ENCODE measurements at regions not wholly inside any gene's neighbourhood (a gene's known extent, or its start where the extent isn't known, plus 50 kb on each side); places are given as distances from the start of the nearest gene placed in this dataset.

DNA sequence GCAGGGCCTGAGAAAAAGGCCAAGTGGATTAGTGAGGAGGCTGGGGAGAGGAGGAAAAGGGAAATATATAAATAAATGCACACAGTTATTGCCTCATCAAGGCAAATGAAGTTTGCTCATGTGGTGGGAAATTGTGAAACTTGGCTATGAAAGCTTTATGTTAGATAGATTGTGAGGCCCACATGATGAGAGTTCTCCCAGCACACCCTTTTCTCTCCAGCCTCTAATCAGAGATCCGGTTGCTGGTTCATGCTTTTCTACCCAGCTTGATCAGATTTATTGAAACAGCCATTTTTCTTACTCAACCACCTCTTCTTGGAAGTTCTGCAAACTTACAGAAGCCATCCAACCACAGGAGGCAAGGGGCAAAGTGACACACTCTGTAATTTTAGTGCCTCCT lies 125.8 kb upstream of the KLF4 start:
- DNase-seq (ENCODE audit: low spot score): no peak

GRCh38 chr9:107614765-107615164 lies 125.2 kb upstream of the KLF4 start:
- DNase-seq (ENCODE audit: low spot score): no peak

DNA sequence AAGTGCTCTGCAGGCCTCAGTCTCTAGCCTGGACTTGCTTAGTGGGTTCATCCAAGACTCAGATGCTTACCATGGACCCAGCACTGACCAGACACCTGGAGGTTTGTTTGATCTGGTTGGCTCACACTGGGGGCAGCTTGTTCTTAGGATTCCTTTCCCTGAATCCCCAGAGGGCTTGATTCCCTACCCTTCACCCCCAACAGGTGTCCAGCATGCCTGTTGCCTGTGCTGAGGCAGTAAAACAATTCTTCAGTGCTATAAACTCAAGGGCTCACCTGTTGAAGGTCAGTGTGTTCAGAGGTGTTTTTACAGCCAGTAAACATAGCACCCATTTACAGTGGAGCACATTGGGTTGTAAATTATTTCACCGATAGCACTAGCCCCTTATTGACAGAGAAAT lies 123.8 kb upstream of the KLF4 start:
- no peak for DNase-seq (ENCODE audit: low spot score)

- no peak for DNase-seq (ENCODE audit: low spot score)
These were observed 122.6 kb upstream of the KLF4 start for GRCh38 chr9:107612136-107612535.

- DNase-seq (ENCODE audit: low spot score): no peak
These were observed 120.0 kb upstream of the KLF4 start for GRCh38 chr9:107609547-107609946.

DNA sequence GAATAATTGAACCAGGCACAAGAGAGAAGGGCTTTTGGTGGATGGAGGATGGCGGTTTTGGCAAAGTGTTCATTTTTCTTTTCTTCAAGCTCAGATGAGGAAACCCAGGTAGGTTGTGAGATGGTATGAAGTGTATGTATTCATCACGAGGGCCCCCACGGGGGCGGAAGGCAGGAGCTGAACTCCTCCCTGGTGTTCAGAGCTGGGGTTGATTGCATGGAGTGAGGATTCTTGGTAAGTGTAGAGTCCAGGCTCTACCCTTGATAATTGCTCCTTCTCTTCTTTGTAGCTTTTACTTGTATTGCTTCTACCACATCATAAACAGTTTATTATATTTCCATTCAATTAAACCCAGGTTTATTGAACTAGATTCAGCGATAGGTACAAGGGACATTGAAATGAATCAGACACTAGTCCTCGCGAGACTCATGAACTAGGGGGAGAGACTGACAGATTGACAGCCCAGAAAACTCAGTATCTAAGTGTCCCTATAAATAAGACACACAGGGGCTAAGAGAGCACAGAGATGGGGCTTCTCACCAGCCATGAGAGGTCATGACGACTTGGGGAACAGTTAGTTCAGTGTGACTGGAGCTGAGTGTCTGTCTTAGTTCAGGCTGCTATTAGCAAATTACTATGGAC lies 116.7 kb upstream of the KLF4 start:
- DNase-seq (ENCODE audit: low spot score): no peak

GRCh38 chr9:107605041-107605440 lies 115.5 kb upstream of the KLF4 start:
- DNase-seq (ENCODE audit: low spot score): no peak

DNA sequence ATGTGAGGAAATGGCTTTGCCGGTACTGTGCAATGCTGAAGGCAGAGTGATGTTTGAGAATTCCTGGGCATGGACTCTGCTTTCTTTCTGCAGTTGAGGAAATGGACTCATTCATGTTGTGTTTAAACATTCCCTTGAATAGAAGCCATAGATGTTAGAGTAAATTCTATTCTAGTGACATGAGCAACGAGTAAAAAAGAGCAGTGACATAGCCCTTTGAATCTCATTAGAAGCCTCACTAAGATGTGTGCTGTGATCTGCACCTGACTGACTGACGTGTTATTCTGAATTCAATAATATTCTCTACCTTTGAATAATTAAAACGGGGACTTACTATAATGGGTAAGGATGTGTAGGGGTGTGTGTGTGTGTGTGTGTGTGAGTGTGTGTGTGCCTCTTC lies 113.7 kb upstream of the KLF4 start:
- no peak for DNase-seq (ENCODE audit: low spot score)

GRCh38 chr9:107600060-107600573 lies 110.5 kb upstream of the KLF4 start:
- no peak for DNase-seq (ENCODE audit: low spot score)

DNA sequence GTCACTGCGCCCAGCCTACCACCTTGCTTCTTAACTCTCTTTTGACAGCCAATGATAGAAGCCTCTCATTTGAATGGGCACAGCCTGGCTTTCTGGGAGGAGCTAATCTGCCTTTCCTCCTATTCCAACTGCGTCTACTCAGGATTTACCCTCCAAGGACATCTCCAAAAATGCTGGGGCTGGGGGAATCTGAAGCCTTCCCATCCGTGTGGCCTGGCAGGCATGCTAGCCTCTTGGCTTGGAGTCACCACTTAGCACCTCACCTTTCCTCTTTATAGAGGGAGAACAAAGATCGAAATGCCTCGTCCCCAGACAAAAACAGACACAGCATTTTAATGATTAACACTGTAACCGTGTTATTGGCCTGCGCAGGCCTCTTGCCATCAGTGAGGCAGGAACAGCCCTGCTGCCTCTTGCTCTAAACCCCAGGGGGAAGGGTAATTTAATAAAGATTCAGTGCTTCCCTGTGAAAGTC lies 108.2 kb upstream of the KLF4 start:
- no peak for DNase-seq (ENCODE audit: low spot score)

DNA sequence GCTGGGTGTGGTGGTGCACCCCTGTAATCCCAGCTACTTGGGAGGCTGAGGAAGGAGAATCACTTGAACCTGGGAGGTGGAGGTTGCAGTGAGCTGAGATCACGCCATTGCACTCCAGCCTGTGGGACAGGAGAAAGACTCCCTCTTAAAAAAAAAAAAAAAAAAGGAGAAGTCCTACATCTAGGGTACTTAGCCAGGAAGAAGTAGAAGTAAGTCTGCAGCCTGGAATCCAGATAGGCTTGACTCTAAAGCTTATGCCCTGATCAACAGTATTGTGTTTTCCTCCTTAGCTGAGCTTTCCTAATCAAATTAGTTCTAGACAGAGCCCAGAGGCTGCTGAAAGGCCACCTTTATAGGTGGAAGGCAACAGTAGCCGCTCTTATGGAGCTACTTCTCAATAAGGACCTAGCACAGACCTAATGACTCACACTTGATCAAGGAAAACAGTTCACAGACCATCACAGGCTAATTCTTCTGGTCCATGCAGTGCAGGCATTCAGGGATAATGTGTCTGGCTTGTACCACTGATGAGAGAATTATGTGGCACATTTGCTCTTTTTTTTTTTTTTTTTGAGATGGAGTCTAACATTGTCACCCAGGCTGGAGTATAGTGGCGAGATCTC lies 105.5 kb upstream of the KLF4 start:
- no peak for DNase-seq (ENCODE audit: low spot score)

- no peak for DNase-seq (ENCODE audit: low spot score)
These were observed 103.8 kb upstream of the KLF4 start for GRCh38 chr9:107593224-107593870.

GRCh38 chr9:107592424-107592823 lies 102.9 kb upstream of the KLF4 start:
- no peak for DNase-seq (ENCODE audit: low spot score)

GRCh38 chr9:107591781-107592180 lies 102.2 kb upstream of the KLF4 start:
- no peak for DNase-seq (ENCODE audit: low spot score)

DNA sequence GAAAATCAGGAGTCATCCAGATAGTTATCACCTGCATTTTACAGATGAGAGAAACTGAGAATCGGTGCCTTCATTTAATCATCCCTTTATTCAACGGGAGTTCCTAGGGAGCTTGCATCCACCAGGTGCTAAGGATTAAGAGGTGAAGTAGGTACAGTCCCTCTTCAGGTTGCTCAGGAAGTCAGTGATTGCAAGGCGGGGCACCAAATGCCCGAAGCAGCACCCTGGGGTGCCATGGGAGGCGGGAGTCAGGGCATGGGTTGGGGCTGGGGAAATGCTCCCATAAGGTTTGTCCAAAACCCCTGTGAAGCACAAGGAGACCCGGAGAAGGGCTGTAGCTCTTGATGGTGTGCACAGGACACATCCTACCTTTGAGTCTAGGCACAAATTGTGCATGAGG lies 98.8 kb upstream of the KLF4 start:
- no peak for DNase-seq (ENCODE audit: low spot score)

DNA sequence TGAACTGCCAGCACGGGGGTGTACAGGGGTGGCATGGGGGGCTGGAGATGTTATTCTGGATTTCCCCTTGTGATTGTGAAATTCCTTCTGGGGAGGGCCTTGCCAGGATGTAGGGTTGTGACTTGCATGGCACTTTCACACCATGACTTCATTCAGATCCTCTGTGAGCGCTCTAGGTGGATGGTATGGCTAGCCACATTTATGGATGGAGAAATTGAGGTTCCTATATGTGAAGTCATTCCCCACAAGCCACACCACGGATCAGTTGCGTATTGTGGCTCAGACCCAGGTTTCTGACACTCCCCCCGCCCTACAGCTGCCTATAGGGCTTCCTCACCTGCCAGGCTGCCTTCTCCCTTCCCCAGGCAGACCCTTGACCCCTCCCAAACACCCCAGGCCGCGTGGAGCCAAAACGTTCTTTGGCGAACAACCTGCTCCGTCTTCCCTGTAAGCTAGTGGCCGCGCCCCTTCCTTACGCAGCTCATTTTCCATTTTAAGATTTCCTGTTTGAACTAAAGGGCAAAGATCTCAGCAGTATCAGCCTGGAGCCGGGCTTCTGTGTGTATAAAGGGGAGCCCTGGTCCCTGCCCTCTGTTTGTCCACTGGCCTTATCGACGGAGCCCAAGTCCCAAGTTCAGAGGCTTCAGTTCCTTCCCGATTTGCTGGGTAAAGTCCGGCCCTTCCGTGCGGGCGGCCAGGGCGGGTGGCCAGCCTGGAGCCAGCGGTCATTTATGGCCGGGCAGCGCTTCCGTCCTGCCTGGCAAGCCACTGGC lies 97.8 kb upstream of the KLF4 start:
- no peak for DNase-seq (ENCODE audit: low spot score)

- DNase-seq (ENCODE audit: low spot score): no peak
These were observed 96.9 kb upstream of the KLF4 start for GRCh38 chr9:107586493-107586892.

- DNase-seq (ENCODE audit: low spot score): no peak
These were observed 95.9 kb upstream of the KLF4 start for GRCh38 chr9:107585465-107585864.

DNA sequence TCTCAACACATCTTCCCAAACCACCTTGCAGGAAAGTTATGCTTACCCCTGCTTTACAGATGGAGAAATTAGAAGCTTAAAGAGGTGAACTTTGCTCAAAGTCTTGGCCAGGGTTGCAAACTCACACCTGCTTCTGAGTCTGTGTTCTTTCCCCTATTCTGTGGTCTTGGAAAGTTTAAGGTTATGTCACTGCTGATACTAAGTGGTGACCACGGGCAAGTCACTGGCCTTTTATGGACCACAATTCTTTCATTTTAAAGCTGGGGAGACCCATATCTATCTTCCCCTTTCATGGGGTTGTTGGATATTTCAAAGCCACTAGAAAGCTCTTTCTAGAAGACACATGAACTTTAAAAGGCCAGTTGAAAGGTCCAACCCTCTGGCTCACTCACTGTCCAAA lies 95.4 kb upstream of the KLF4 start:
- no peak for DNase-seq (ENCODE audit: low spot score)

GRCh38 chr9:107584186-107584585 lies 94.6 kb upstream of the KLF4 start:
- DNase-seq (ENCODE audit: low spot score): no peak

GRCh38 chr9:107577140-107577776 lies 87.7 kb upstream of the KLF4 start:
- no peak for DNase-seq (ENCODE audit: low spot score)

- DNase-seq (ENCODE audit: low spot score): no peak
These were observed 81.6 kb upstream of the KLF4 start for GRCh38 chr9:107571148-107571547.
